GM03348 (cell line): ENCODE measurements at regions not wholly inside any gene's neighbourhood (a gene's known extent, or its start where the extent isn't known, plus 50 kb on each side); places are given as distances from the start of the nearest gene placed in this dataset.
A peak's percentile ranks its signal among the peaks of the same experiment; 100 is the strongest.

Source experiments
- DNase-seq: peaks from one replicate; pipeline ENCODE4 v3.0.0; 2012; ENCODE audit warnings: low spot score

- DNase-seq = no peak
These were observed 304.4 kb downstream of the KCNS3 start for GRCh38 chr2:18182861-18183260.

- no peak for DNase-seq
These were observed 302.4 kb downstream of the KCNS3 start for GRCh38 chr2:18180912-18181311.

- DNase-seq = no peak
These were observed 301.7 kb downstream of the KCNS3 start for GRCh38 chr2:18180031-18180610.

GRCh38 chr2:18178736-18179349 lies 300.4 kb downstream of the KCNS3 start:
- DNase-seq = peak; percentile 75

- no peak for DNase-seq
These were observed 298.3 kb downstream of the KCNS3 start for GRCh38 chr2:18176679-18177215.

GRCh38 chr2:18172607-18173006 lies 294.1 kb downstream of the KCNS3 start:
- no peak for DNase-seq

- peak; percentile 69 for DNase-seq
These were observed 293.0 kb downstream of the KCNS3 start for GRCh38 chr2:18171191-18172139.

GRCh38 chr2:18170642-18171041 lies 292.2 kb downstream of the KCNS3 start:
- DNase-seq = no peak

GRCh38 chr2:18169893-18170175 lies 291.4 kb downstream of the KCNS3 start:
- no peak for DNase-seq

- DNase-seq = no peak
These were observed 290.8 kb downstream of the KCNS3 start for GRCh38 chr2:18169121-18169892.

- DNase-seq = no peak
These were observed 289.4 kb downstream of the KCNS3 start for GRCh38 chr2:18167871-18168270.

- DNase-seq = no peak
These were observed 283.2 kb downstream of the KCNS3 start for GRCh38 chr2:18161681-18162080.

GRCh38 chr2:18159896-18160295 lies 281.4 kb downstream of the KCNS3 start:
- no peak for DNase-seq

- DNase-seq = no peak
These were observed 278.0 kb downstream of the KCNS3 start for GRCh38 chr2:18156421-18156820.

- no peak for DNase-seq
These were observed 277.5 kb downstream of the KCNS3 start for GRCh38 chr2:18156002-18156401.

- DNase-seq = no peak
These were observed 276.3 kb downstream of the KCNS3 start for GRCh38 chr2:18154812-18155211.

GRCh38 chr2:18154259-18154658 lies 275.8 kb downstream of the KCNS3 start:
- DNase-seq = no peak

GRCh38 chr2:18153741-18154140 lies 275.3 kb downstream of the KCNS3 start:
- no peak for DNase-seq

GRCh38 chr2:18151237-18151636 lies 272.8 kb downstream of the KCNS3 start:
- DNase-seq = no peak

- peak; percentile 58 for DNase-seq
These were observed 271.3 kb downstream of the KCNS3 start for GRCh38 chr2:18149660-18150246.

- no peak for DNase-seq
These were observed 258.5 kb downstream of the KCNS3 start for GRCh38 chr2:18136881-18137475.
